H7 (cell line): ENCODE measurements at regions not wholly inside any gene's neighbourhood (a gene's known extent, or its start where the extent isn't known, plus 50 kb on each side); places are given as distances from the start of the nearest gene placed in this dataset.
A peak's percentile ranks its signal among the peaks of the same experiment; 100 is the strongest.
"Not testable (repeated sequence)": the region's sequence is repeated elsewhere in the genome, so short reads cannot be mapped to it uniquely, and the experiment has no call there.

Experiments
- DNase-seq: peaks from one replicate; pipeline ENCODE4 v3.0.0; 2012
- H3K27me3 ChIP-seq: 2 replicates; pipeline ENCODE4 v1.6.0; 2011; ENCODE audit warnings: mild to moderate bottlenecking, low read length; ENCODE audit not compliant: control insufficient read depth, insufficient read depth
- H3K36me3 ChIP-seq: replicated peaks from 2 replicates; pipeline ENCODE4 v1.5.1; 2011; ENCODE audit warnings: low read length; ENCODE audit not compliant: control insufficient read depth, insufficient read depth
- H3K4me3 ChIP-seq: 2 replicates; pipeline ENCODE4 v1.5.1; 2011; ENCODE audit warnings: low read depth, mild to moderate bottlenecking, control low read depth, low read length, moderate library complexity; ENCODE audit not compliant: insufficient read depth

DNA sequence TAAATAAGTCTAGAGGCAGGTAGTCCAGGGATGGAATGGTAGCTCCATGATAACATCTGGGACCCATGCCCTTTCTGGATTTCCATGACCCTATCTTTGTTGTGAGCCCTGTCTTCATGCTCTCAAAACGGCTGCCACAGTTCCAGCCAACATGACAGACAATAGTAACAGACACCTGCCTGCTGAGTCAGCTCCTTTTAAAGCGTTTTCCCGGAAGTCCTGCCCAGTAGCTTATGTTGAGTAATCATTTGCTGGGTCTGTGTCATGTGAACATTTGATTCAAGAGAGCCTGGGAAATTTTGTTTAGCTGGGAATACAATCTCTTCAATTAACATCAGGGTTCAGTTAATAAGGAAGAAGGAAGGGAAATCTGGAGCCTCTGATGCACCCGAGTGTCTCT is 262.2 kb upstream of the SULF2 start:
- Histone ChIP-seq H3K4me3 (no peak overlapping the region), H3K27me3 (no peaks in the 10 kb centered on the region), H3K36me3 (no peaks in the 10 kb centered on the region)
- DNase-seq: no peak

GRCh38 chr20:48042628-48043027 is 257.3 kb upstream of the SULF2 start:
- no peak overlapping the region for H3K4me3 ChIP-seq
- DNase-seq: no peak
- H3K27me3 ChIP-seq: no peaks in the 10 kb centered on the region
- H3K36me3 ChIP-seq: no peaks in the 10 kb centered on the region

DNA sequence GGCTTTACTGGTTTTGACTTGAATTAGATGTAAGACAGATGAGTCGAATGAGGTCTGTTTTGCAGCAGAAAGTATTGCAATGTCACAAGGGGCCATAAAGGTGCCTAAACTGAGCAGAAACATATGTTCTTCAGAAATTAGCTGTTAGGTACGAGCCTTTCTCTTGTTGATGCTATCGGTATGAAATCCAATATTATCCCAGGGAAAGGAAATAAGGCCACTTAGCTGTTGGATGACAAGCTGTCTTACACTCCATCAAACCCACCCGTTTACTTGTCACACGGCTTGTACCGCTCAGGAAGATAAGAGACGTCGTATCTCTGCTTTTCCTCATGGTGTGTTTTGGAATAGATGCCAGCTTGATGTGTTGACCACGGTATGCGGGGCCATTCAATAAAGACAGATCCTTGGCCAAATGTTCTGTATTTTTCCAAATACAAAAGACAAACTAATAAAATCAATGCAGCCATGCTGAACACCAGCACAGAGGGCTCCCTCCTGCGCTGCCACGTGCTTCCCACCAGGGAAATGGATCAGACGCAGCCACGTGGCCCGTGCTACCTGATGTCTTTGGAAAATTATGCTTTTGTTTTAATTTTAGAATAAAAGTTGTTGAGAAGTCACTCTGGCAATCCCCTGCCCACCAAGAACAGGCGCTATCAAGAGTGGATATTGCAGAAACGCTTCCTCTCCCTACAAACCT is 255.9 kb upstream of the SULF2 start:
- no peak for DNase-seq
- no peaks in the 10 kb centered on the region for H3K27me3 ChIP-seq
- no peaks in the 10 kb centered on the region for H3K36me3 ChIP-seq
- no peak overlapping the region for H3K4me3 ChIP-seq

DNA sequence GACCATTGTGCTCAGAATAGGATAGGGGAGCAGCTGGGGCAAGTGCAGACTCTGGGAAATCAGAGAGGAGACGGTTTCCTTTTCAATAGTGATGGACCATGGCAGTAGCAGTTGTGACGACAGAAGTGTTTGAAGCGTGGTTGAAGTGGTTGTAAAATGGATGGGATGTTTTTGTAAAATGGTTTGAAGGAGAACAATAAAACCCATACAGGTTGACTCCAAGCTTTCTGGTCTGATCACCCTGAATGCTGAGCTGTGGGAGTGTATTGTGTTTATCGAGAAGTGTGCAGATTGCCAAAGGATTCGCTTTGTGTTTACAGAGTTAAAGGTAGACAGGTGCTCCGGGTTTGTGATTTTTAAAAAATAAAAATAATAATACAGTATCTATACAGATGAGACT is 255.2 kb upstream of the SULF2 start:
- no peak for DNase-seq
- Histone ChIP-seq H3K27me3 (no peaks in the 10 kb centered on the region), H3K36me3 (no peaks in the 10 kb centered on the region), H3K4me3 (no peak overlapping the region)

DNA sequence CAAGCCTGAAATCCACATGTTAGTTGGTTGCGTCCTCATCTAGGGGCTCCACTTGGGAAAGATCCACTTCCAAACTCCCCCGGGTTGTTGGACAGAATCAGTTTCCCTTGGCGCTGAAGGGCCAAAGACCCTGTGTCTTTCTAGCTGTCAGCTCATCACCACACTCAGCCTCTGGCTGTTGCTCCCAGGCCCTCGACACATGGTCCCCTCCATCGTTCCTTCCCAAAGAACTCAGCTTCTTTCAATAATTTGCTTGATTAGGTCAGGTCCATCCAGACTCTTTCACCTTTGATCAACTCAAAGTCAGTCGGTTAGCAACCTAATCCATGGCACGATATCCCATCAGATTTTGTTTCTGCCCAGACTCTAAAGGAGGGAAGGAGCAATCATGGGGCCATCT is 254.8 kb upstream of the SULF2 start:
- no peaks in the 10 kb centered on the region for H3K36me3 ChIP-seq
- no peak overlapping the region for H3K4me3 ChIP-seq
- no peak for DNase-seq

DNA sequence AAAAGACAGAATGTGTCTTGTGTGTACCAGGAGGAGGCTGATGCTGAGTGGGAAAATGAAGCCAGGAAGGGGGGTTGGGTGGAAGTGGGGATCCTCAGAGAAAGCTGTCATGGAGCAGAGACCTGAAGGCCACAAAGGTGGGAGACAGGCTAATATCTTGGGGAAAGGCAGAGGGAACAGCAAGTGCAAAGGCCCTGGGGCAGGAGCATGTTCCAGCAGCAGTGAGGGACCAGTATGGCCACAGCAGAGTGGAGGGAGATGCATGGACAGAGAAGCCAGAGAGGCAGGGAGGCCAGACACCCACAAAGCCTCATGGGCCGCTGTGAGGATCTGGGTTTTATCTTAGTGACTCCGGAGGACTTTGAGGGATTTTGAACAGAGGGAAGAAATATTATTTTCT is 254.2 kb upstream of the SULF2 start:
- no peak overlapping the region for H3K4me3 ChIP-seq
- DNase-seq: no peak
- H3K27me3 ChIP-seq: no peaks in the 10 kb centered on the region
- H3K36me3 ChIP-seq: no peaks in the 10 kb centered on the region

More for the DNA sequence above, 254.8 kb upstream of the SULF2 start:
- no peaks in the 10 kb centered on the region for H3K27me3 ChIP-seq

GRCh38 chr20:48038713-48039112 is 253.4 kb upstream of the SULF2 start:
- H3K4me3 ChIP-seq: no peak overlapping the region
- H3K36me3 ChIP-seq: no peaks in the 10 kb centered on the region
- DNase-seq: no peak
- H3K27me3 ChIP-seq: no peaks in the 10 kb centered on the region

DNA sequence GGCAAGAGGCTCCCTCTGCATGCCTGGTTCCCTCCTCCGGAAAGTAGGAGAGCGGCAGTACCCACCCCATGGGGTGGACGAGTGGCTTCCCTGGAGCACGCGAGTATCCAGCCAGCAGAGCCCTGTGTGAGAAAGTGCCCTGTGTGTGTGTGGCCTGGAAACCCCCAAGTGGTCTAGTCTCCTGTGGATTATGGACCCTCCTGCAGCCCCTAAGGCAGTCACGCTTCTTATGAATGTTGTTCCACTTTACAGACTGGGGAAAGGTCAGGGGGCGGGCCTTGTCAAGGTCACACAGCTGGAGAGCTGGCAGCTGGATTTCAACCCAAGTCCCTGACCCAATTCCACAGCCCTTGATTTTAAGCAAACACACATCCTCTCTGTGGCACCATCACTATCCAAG is 252.5 kb upstream of the SULF2 start:
- not testable (repeated sequence) for H3K4me3 ChIP-seq, H3K36me3 ChIP-seq, DNase-seq, H3K27me3 ChIP-seq

DNA sequence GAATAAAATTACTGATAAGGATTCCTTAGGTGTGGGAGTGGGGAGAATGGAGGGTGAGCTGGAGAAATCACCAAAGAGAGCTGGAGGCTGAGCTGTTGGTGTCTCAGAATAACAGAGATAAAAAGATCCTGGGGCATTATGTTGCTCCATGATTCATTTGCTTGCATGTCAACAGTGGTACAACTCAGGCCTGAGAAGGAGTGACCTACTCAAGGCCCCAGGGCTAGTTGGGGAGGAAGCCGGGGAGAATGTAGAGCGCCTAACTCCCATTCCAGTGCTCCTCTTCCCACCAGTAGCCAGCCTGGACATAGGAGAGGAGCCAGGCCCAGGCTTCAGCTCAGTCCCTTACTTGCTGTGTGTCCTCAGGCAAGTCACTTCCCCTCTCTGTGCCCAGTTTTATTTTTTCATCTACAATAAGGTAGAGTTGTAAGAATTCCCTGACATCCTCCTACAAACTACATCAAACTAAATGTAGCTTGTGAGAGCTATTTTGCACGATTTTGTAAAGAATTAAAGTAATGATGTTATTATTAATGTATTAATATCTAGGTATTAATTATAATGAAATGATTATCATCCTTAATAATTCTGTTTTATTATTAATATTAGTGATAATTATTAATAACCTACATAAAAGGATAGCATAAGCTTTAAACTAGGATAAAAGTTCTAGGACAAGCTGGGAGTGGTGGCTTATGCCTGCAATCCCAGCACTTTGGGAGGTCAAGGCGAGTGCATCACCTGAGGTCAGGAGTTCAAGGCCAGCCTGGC is 250.9 kb upstream of the SULF2 start:
- no peaks in the 10 kb centered on the region for H3K36me3 ChIP-seq
- DNase-seq: no peak
- H3K27me3 ChIP-seq: no peaks in the 10 kb centered on the region
- H3K4me3 ChIP-seq: no peak overlapping the region

GRCh38 chr20:48034751-48035150 is 249.5 kb upstream of the SULF2 start:
- Histone ChIP-seq H3K4me3 (no peak overlapping the region), H3K27me3 (no peaks in the 10 kb centered on the region), H3K36me3 (no peaks in the 10 kb centered on the region)
- no peak for DNase-seq

DNA sequence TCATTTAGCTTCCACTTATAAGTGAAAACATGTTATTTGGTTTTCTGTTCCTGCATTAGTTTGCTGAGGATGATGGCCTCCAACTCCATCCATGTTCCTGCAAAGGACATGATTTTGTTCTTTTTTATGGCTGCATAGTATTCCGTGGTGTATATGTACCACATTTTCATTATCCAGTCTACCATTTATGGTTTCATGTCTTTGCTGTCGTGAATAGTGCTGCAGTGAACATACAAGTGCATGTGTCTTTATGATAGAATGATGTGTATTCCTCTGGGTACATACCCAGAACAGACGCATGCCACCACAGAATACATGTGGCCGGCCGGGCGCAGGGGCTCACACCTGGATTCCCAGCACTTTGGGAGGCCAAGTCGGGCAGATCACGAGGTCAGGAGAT is 247.7 kb upstream of the SULF2 start:
- not testable (repeated sequence) for H3K4me3 ChIP-seq, H3K36me3 ChIP-seq, DNase-seq, H3K27me3 ChIP-seq

DNA sequence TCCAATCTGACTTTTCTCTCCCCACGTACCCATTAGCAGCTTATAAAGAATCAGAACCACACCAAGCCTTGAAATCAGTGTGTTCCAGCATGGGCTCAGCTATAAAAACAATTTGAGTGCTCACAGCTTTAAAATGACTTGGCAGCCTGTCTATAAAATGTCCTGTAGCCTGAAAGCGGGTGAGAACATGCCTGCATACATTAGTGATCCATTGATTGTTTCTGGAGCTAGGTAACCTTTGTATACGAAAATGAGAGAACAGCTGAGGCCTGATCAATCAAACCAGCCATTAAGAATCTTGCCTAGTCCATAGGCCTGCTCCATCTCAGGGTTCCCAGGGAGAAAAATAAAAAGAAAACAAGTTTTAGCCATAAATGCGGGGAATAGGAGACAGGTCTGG is 245.8 kb upstream of the SULF2 start:
- H3K27me3 ChIP-seq: no peaks in the 10 kb centered on the region
- no peaks in the 10 kb centered on the region for H3K36me3 ChIP-seq
- DNase-seq: no peak
- H3K4me3 ChIP-seq: no peak overlapping the region

- H3K36me3 ChIP-seq: no peaks in the 10 kb centered on the region
- no peak overlapping the region for H3K4me3 ChIP-seq
- DNase-seq: no peak
- no peaks in the 10 kb centered on the region for H3K27me3 ChIP-seq
These were observed 241.8 kb upstream of the SULF2 start for GRCh38 chr20:48026981-48027592.

DNA sequence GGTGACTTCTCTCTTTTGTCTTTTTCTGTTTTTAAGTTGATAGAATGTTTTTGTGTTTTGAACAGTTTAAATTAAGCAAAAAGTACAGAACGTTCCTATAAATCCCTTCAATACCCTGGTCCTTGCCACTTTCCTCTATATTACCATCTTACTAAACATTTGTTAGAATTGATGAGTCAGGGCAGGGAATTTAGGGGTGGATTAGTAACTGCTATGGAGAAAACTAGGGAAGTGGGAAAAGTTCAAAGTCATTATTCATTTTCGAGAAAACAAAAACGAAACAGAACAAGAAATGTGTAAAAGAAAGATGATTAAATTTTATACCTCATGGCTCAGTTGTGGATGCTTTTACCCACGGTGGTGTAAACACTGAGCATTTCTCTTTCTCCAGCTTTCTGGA is 240.4 kb upstream of the SULF2 start:
- no peak for DNase-seq
- no peak overlapping the region for H3K4me3 ChIP-seq
- no peaks in the 10 kb centered on the region for H3K36me3 ChIP-seq

GRCh38 chr20:48025051-48025515 is 239.8 kb upstream of the SULF2 start:
- Histone ChIP-seq H3K4me3 (no peak overlapping the region), H3K36me3 (no peaks in the 10 kb centered on the region), H3K27me3 (no peaks in the 10 kb centered on the region)
- peak; percentile 72 for DNase-seq

More for the DNA sequence above, 240.4 kb upstream of the SULF2 start:
- no peaks in the 10 kb centered on the region for H3K27me3 ChIP-seq
